Activated CD4-positive, CD25-positive, alpha-beta regulatory T cell (primary cell): ENCODE measurements at regions not wholly inside any gene's neighbourhood (a gene's known extent, or its start where the extent isn't known, plus 50 kb on each side); places are given as distances from the start of the nearest gene placed in this dataset.

Experiments
- DNase-seq, 4 experiments: peaks; one replicate each; lab custom pipeline; 2025; lab: John Stamatoyannopoulos, UW

GRCh38 chr5:165526357-165526756 lies 2020.9 kb downstream of the MAT2B start:
- no peak for DNase-seq

- no peak for DNase-seq
These were observed 2022.2 kb downstream of the MAT2B start for GRCh38 chr5:165527577-165527976.

GRCh38 chr5:165538065-165538464 lies 2032.6 kb downstream of the MAT2B start:
- no peak for DNase-seq

- no peak for DNase-seq
These were observed 2054.2 kb downstream of the MAT2B start for GRCh38 chr5:165559645-165560044.

- no peak for DNase-seq
These were observed 2055.2 kb downstream of the MAT2B start for GRCh38 chr5:165560648-165561047.

- DNase-seq: no peak
These were observed 2060.5 kb downstream of the MAT2B start for GRCh38 chr5:165565911-165566310.

GRCh38 chr5:165569551-165569950 lies 2064.1 kb downstream of the MAT2B start:
- no peak for DNase-seq

GRCh38 chr5:165573445-165573844 lies 2068.0 kb downstream of the MAT2B start:
- DNase-seq: no peak

GRCh38 chr5:165574100-165574499 lies 2068.7 kb downstream of the MAT2B start:
- no peak for DNase-seq

- DNase-seq: no peak
These were observed 2071.4 kb downstream of the MAT2B start for GRCh38 chr5:165576678-165577275.

- DNase-seq: no peak
These were observed 2074.5 kb downstream of the MAT2B start for GRCh38 chr5:165579911-165580310.

GRCh38 chr5:165594693-165595092 lies 2089.3 kb downstream of the MAT2B start:
- no peak for DNase-seq

GRCh38 chr5:165602529-165602928 lies 2097.1 kb downstream of the MAT2B start:
- DNase-seq: no peak

GRCh38 chr5:165607026-165607425 lies 2101.6 kb downstream of the MAT2B start:
- no peak for DNase-seq

- no peak for DNase-seq
These were observed 2104.5 kb downstream of the MAT2B start for GRCh38 chr5:165609871-165610270.

GRCh38 chr5:165616490-165617405 lies 2111.3 kb downstream of the MAT2B start:
- DNase-seq: no peak

GRCh38 chr5:165617491-165617890 lies 2112.1 kb downstream of the MAT2B start:
- DNase-seq: no peak

- no peak for DNase-seq
These were observed 2115.0 kb downstream of the MAT2B start for GRCh38 chr5:165620394-165620793.

GRCh38 chr5:165622864-165623536 lies 2117.6 kb downstream of the MAT2B start:
- DNase-seq: no peak

GRCh38 chr5:165624166-165624946 lies 2118.9 kb downstream of the MAT2B start:
- no peak for DNase-seq

GRCh38 chr5:165626161-165626560 lies 2120.7 kb downstream of the MAT2B start:
- no peak for DNase-seq

GRCh38 chr5:165627548-165628170 lies 2122.2 kb downstream of the MAT2B start:
- no peak for DNase-seq
